ENCODE measurements at regions not wholly inside any gene's neighbourhood (a gene's known extent, or its start where the extent isn't known, plus 50 kb on each side); places are given as distances from the start of the nearest gene placed in this dataset.

- no peak for DNase-seq
Measured at GRCh38 chr1:29549001-29549400, 312.7 kb downstream of the PTPRU start.

DNA sequence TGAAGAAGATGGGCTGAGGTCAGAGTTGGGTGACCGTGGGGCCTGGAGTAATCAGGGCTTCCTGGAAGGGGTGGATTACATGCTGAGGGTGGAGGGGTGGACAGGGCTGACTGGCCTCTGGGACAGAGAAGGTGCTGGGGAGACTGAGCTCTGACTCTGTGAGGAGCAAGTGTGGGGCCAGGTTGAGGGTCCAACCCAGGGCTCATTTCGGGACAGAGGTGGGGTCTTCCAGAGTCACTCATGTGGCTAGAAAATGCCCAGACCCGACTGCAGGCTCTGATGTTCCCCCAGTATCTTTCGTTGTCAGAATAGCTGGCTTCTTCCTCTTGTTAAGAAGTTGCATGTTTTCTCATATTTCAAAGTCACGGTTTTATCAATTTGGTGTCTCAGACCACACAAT, 311.8 kb downstream of the PTPRU start:
- no peak for DNase-seq

- DNase-seq, result no peak
Measured at GRCh38 chr1:29547300-29547699, 311.0 kb downstream of the PTPRU start.

GRCh38 chr1:29546496-29546895, 310.2 kb downstream of the PTPRU start:
- no peak for DNase-seq

DNA sequence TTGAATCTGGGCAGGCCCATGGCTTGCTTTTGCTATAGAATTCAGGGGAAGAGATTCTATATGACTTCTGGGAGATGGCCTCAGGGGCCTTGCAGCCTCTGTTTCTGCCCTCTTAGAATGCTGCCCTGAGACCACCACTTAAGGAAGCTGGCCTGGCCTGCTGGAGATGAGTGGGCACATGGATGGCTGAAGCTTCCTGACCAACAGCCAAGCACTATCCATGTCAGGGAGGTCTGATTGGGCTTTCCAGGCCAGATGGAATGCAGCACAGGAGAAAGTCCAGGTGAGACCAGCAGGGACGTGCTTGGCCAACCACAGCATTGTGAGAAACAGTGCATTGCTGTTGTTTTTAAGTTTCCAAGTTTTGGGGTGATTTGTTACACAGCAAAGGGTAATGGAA, 308.1 kb downstream of the PTPRU start:
- no peak for DNase-seq

DNA sequence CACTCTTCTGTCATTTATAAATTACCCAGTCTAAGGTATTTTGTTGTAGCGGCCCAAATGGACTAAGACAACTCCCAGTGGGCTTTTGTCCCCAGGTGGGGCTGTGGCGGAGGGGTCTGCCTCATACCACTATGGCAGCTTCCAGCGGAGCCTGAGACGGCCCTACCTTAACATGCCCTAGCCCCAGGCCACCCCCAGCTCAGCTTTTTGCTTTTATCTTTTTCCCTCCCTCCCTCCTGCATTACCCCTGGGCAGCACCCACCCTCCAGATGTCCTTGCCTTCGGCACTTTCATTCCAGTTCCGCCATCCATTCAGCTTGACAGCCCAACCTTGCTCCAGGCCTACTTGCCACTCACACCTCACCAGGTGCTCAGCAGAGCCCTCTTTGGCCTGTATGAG, 307.3 kb downstream of the PTPRU start:
- no peak for DNase-seq

- peak; percentile 94 for DNase-seq
Measured at GRCh38 chr1:29542548-29542947, 306.2 kb downstream of the PTPRU start.

DNA sequence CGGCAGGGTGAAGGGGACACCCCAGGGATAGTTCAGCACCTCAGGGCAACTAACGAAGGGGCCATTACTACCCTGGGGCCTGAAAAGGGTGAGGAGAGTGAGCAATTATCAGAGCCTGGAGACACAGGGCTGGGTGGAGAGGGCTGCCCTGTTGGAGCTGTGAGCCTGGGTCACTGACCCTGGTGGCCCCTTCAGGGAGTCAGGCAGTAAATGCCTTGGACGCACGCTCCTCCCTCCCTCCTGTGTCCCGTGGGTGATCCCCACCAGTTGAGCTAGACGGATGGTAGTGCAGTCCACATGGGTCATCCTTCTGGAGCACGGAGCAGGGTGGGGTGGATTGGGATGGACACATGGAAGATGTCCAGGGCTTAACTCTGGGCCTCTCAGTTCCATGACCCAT, 305.3 kb downstream of the PTPRU start:
- no peak for DNase-seq

DNA sequence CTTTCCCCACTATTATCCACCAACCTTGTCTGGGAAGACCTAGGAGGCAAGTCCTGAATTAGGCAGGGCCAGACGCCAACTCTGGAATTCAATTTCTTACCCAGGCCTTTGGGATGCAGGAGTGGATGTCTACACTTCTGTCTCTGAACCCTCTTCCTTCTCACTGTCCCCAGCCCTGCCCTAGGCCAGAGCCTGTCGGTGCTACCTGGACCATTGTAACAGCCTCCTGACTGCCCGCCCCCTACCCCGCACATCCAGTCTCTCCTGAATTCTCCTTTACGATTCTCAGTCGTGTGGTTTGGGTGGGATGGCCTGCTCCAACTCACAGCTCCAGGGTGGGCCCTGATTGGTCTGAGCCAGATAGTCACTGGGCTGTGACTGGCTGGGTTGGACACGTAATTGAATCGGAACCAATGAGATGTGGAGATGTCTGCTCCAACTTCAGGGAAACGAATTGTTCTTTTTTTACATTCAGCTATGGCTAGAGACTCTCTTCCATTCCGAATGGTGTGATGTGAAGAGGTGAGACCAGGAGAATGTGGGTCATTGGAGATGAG, 304.6 kb downstream of the PTPRU start:
- no peak for DNase-seq

GRCh38 chr1:29539971-29540370, 303.6 kb downstream of the PTPRU start:
- no peak for DNase-seq

GRCh38 chr1:29538586-29538985, 302.3 kb downstream of the PTPRU start:
- DNase-seq, result no peak

DNA sequence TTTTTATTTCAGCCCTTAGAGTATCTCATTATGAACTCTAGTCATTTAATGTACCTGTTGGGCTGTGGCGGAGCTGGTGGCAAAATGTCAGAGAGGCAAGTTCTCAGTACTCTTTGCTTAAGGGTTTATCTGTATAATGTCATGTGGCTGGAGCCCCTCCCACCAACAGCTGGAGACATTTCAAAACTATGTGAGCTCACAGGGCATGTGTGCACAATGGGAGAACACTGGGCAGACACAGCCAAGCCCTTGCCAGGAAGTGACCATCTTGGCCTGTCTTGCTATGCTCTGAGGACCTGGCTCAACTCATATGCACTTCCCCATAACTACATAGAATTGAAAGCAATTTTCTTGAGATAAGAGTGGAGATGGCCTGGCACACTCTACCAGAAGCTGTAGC, 296.4 kb downstream of the PTPRU start:
- DNase-seq, result no peak

GRCh38 chr1:29532285-29532684, 296.0 kb downstream of the PTPRU start:
- DNase-seq, result no peak

DNA sequence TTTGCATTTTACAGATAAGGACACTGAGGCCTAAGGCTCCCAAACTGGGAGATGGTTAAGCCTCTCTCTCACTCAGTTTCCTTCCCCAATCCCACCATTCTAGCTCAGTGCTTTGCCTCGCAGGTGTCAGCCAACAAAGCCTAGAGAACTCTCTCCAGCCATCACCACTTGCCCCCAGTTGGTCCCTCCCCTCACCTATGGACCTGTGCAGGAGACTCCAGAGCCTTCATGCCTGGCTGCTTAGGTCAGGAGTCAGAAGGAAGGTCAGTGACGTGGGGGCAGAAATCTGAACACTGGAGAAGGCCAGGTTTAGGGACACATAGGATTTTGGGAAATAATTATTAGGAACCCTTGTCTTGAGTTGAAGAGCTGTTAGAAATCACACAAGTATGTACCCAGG, 295.3 kb downstream of the PTPRU start:
- DNase-seq, result no peak

DNA sequence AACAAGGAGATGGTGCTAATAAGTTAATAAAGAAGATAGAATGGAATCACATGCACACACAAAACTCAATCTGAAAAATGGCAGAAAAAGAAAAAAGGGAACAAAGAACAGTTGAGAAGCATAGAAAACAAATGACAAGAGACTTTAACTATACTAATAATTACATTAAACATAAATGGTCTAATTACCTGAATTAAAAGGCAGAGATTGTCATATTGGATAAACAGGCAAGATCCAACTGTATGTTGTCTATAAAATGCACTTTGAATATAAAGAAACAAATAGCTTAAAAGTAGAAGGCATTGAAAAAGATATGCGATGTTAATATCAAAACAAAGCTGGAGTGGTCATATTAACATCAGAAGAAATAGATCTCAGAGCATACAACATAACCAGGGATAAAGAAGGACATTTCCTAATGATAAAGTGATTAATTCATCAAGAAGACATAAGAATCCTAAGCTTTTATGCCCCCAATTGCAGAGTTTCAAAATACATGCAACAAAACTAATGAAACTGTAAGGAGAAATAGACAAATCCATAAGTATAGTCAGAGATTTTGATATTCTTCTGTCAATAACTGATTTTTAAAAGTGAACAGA, 293.5 kb downstream of the PTPRU start:
- no peak for DNase-seq

DNA sequence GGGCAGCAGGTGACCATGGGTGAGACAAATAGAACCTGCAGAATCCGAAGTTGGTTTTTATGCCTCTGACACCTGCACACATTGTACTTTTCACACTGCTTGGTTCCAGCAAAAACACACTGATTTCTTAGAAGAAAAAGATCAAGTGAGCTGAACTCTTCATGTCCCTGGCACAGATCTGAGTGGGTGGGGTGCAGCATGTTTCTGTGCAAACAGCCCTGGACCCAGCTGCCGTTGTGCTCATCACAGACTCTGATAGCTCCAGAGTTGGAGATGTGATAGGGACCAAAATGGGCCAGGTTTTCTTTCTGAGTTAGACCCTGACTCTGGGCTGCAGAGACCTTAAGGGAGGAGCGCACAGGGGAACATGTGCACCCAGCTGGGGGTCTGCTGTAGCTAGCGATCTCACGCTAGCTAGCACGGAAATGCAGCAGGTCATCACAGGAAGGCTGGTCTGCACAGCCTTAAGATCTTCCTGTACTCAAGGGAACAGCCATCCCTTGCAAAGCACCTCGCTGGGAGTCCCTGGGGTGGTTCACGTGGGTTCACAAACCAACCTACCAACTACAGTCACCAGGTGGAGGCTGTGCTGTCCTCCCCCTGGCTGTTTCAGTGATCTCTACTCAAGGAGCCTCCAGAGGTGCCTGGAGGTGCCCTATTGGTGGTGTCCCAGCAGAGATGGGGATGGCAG, 291.1 kb downstream of the PTPRU start:
- DNase-seq, result no peak

GRCh38 chr1:29525941-29526340, 289.6 kb downstream of the PTPRU start:
- DNase-seq, result no peak

- DNase-seq, result no peak
Measured at GRCh38 chr1:29524285-29525065, 288.2 kb downstream of the PTPRU start.

DNA sequence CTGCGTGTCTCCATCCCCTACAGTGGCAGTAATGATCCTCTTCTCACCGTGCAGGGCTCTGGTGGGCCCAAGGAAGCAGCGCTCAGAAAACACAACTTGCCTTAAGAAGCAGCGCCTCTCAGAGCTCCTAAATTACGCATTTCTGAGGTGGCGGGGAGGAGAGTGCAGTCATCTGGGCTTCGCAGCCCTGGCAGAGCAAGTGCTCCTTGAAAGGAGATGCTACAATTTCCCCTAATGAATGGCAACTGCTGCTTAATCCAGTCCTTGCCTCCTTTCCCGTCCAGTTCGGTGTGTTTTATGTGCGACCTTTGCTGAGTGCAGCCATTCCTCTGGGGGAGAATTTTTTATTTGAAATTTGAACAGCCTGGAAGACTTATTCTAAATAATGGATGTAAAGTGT, 287.3 kb downstream of the PTPRU start:
- no peak for DNase-seq

DNA sequence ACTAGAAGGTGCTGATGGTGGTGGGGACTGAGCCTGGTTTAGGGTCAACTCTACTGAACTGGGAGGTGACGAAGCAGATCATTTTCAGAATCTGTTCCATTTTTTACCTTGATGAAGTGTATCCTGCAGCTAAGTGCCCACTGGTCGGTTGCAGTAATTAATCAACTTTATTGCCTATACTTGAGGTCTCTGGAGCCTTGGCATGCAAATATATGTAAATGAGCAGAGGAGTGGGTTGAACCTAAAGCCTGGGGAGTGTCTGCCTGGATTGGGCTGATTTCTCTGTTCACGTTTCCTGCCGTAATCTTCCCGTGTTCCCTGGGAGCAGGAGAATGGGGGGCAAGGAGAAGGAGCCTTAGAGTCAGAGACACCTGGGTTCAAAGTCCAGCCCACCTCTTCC, 286.8 kb downstream of the PTPRU start:
- no peak for DNase-seq

- no peak for DNase-seq
Measured at GRCh38 chr1:29521811-29522580, 285.7 kb downstream of the PTPRU start.

DNA sequence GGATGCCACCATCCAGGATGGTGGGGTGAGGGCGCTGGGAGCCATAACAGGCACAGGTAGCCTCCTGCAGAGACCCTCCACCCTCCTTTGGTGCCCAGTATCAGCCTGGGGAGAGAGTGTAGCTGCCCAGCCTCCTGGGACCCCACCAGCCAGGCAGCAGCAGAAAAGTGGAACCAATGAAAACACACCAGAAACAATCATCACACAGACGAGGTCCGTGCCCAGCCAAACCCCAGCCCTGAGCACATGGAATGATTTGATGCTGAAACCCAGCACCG, 285.1 kb downstream of the PTPRU start:
- DNase-seq, result no peak

Measured in NCI-H1092 (cell line).